Osteoblast (primary cell): ENCODE measurements at regions not wholly inside any gene's neighbourhood (a gene's known extent, or its start where the extent isn't known, plus 50 kb on each side); places are given as distances from the start of the nearest gene placed in this dataset.

Experiments
- DNase-seq: peaks from one replicate; pipeline ENCODE4 v3.0.0; 2011; ENCODE audit warnings: low spot score, mixed read lengths; ENCODE audit not compliant: insufficient read length; ENCODE audit errors: missing footprints
- H2AFZ ChIP-seq: 2 replicates; pipeline ENCODE4 v1.6.0; 2011; ENCODE audit warnings: mild to moderate bottlenecking, low read length
- H3K27ac ChIP-seq: 2 replicates; pipeline ENCODE4 v1.5.1; 2011; ENCODE audit warnings: mild to moderate bottlenecking, low read depth, low read length, moderate library complexity
- H3K27me3 ChIP-seq: 2 replicates; pipeline ENCODE4 v1.6.0; 2012; ENCODE audit warnings: mild to moderate bottlenecking, control low read depth, inconsistent platforms, low read length, moderate library complexity; ENCODE audit not compliant: insufficient read depth
- H3K36me3 ChIP-seq: 2 replicates; pipeline ENCODE4 v1.5.1; 2011; ENCODE audit warnings: mild to moderate bottlenecking, low read length, control low read depth, moderate library complexity; ENCODE audit not compliant: insufficient read depth
- H3K4me1 ChIP-seq: 2 replicates; pipeline ENCODE4 v1.5.1; 2011; ENCODE audit warnings: mild to moderate bottlenecking, low read length, control low read depth, moderate library complexity; ENCODE audit not compliant: insufficient read depth
- H3K4me2 ChIP-seq: 2 replicates; pipeline ENCODE4 v1.6.0; 2011; ENCODE audit warnings: mild to moderate bottlenecking, low read length; ENCODE audit not compliant: insufficient read depth
- H3K4me3 ChIP-seq: fragments of 200-600 bp; sonication (generic); 3 replicates; pipeline ENCODE4 v1.5.1; 2012; ENCODE audit warnings: mild to moderate bottlenecking, low read length, inconsistent platforms; ENCODE audit not compliant: insufficient read depth
- H3K79me2 ChIP-seq: 2 replicates; pipeline ENCODE4 v1.6.0; 2012; ENCODE audit warnings: mild to moderate bottlenecking, low read length, control low read depth, inconsistent platforms; ENCODE audit not compliant: insufficient read depth
- H3K9me3 ChIP-seq: 2 replicates; pipeline ENCODE4 v1.5.1; 2011; ENCODE audit warnings: low read depth, low read length, control low read depth
- H4K20me1 ChIP-seq: 2 replicates; pipeline ENCODE4 v1.6.0; 2012; ENCODE audit warnings: mild to moderate bottlenecking, low read length, control low read depth; ENCODE audit not compliant: insufficient read depth
- CTCF ChIP-seq: IDR thresholded peaks from 2 replicates; pipeline ENCODE4 v1.5.1; 2011; ENCODE audit warnings: mild to moderate bottlenecking, low read depth, low read length, moderate library complexity; ENCODE audit errors: extremely low read depth

- H3K79me2 ChIP-seq = no peaks in the 10 kb centered on the region
- H3K4me2 ChIP-seq = peak overlapping the region; percentile 39
- H3K27ac ChIP-seq = peak overlapping the region; percentile 89
- TF ChIP-seq CTCF = no peak
- H3K27me3 ChIP-seq = no peaks in the 10 kb centered on the region
- no peaks in the 10 kb centered on the region for H3K36me3 ChIP-seq
- peak overlapping the region; percentile 68 for H2AFZ ChIP-seq
- H3K4me3 ChIP-seq = no peak overlapping the region
- no peaks in the 10 kb centered on the region for H4K20me1 ChIP-seq
- no peak for DNase-seq
- H3K4me1 ChIP-seq = peaks cover 34% of the 10 kb centered on the region
- no peaks in the 10 kb centered on the region for H3K9me3 ChIP-seq
These were observed 133.2 kb downstream of the ADAMTS15 start for GRCh38 chr11:130581646-130582045.

- H2AFZ ChIP-seq = no peak overlapping the region
- H3K27ac ChIP-seq = peak overlapping the region; percentile 89
- H4K20me1 ChIP-seq = no peaks in the 10 kb centered on the region
- H3K27me3 ChIP-seq = no peaks in the 10 kb centered on the region
- no peak for TF ChIP-seq CTCF
- no peak for DNase-seq
- H3K4me1 ChIP-seq = peaks cover 34% of the 10 kb centered on the region
- H3K4me2 ChIP-seq = no peak overlapping the region
- peaks cover under 1% of the 10 kb centered on the region for H3K9me3 ChIP-seq
- H3K36me3 ChIP-seq = no peaks in the 10 kb centered on the region
- H3K79me2 ChIP-seq = no peaks in the 10 kb centered on the region
- H3K4me3 ChIP-seq = no peak overlapping the region
These were observed 133.7 kb downstream of the ADAMTS15 start for GRCh38 chr11:130582176-130582575.

- H3K27me3 ChIP-seq = no peaks in the 10 kb centered on the region
- no peaks in the 10 kb centered on the region for H4K20me1 ChIP-seq
- no peaks in the 10 kb centered on the region for H3K36me3 ChIP-seq
- TF ChIP-seq CTCF = no peak
- peaks cover 34% of the 10 kb centered on the region for H3K4me1 ChIP-seq
- no peak overlapping the region for H3K27ac ChIP-seq
- no peak overlapping the region for H2AFZ ChIP-seq
- peaks cover 3% of the 10 kb centered on the region for H3K9me3 ChIP-seq
- H3K79me2 ChIP-seq = no peaks in the 10 kb centered on the region
- H3K4me2 ChIP-seq = no peak overlapping the region
- no peak for DNase-seq
- no peak overlapping the region for H3K4me3 ChIP-seq
These were observed 134.5 kb downstream of the ADAMTS15 start for GRCh38 chr11:130582981-130583380.

GRCh38 chr11:130583801-130584211 lies 135.4 kb downstream of the ADAMTS15 start:
- Histone ChIP-seq H3K27me3 (no peaks in the 10 kb centered on the region), H3K36me3 (no peaks in the 10 kb centered on the region), H2AFZ (no peak overlapping the region), H3K4me2 (no peak overlapping the region), H3K27ac (no peak overlapping the region), H3K9me3 (peaks cover 3% of the 10 kb centered on the region), H3K4me1 (peaks cover 34% of the 10 kb centered on the region), H3K79me2 (no peaks in the 10 kb centered on the region), H3K4me3 (no peak overlapping the region), H4K20me1 (no peaks in the 10 kb centered on the region)
- DNase-seq = no peak
- TF ChIP-seq CTCF = no peak
